HG02885 (cell line): ENCODE measurements at regions not wholly inside any gene's neighbourhood (a gene's known extent, or its start where the extent isn't known, plus 50 kb on each side); places are given as distances from the start of the nearest gene placed in this dataset.
"Not testable (repeated sequence)": the region's sequence is repeated elsewhere in the genome, so short reads cannot be mapped to it uniquely, and the experiment has no call there.

Experiments
- ATAC-seq: cut with Tn5 transposase; IDR thresholded peaks from one replicate; pipeline ENCODE4 v1.9.1; 2021; ENCODE audit warnings: mild to moderate bottlenecking; ENCODE audit not compliant: unreplicated experiment, poor library complexity

DNA sequence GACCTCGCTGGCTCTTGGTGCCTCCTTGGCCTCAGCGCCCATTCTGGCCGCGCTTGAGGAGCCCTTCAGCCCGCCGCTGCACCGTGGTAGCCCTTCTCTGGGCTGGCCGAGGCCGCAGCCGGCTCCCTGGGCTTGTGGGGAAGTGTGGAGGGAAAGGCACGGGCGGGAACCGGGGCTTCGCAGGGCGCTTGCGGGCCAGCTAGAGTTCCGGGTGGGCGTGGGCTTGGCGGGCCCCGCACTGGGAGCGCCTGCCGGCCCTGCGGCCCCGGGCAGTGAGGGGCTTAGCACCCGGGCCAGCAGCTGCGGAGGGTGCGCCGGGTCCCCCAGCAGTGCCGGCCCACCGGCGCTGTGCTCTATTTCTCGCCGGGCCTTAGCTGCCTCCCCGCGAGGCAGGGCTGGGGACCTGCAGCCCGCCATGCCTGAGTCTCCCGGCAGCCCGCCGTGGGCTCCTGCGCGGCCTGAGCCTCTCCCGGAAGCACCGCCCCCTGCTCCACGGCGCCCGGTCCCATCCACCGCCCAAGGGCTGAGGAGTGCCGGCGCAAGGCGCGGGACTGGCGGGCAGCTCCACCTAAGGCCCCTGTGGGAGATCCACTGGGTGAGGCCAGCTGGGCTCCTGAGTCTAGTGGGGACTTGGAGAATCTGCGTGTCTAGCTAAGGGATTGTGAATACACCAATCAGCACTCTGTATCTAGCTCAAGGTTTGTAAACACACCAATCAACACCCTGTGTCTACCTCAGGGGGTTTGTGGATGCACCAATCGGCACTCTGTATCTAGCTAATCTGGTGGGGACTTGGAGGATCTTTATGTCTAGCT is 141.1 kb downstream of the SLCO4C1 start:
- ATAC-seq, result not testable (repeated sequence)

DNA sequence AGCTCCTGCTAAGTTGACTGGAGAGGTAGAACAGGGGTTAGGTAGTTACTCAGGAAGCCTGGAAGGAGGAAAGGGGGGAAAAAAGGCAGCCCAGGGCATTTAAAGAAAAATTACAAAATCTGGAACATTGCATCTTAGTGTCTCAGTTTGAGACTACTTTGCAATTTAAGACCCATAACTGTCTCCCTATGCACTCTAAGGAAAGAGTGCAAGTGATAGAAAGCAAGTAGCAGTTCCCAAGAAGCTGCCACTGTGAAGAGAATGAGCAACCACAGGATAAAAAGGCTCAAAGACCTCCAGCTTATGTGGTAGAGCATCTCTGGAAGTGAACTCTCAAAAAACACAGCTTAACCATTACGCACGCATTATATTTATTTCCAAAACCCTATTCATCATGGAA is 141.8 kb downstream of the SLCO4C1 start:
- no peak for ATAC-seq

DNA sequence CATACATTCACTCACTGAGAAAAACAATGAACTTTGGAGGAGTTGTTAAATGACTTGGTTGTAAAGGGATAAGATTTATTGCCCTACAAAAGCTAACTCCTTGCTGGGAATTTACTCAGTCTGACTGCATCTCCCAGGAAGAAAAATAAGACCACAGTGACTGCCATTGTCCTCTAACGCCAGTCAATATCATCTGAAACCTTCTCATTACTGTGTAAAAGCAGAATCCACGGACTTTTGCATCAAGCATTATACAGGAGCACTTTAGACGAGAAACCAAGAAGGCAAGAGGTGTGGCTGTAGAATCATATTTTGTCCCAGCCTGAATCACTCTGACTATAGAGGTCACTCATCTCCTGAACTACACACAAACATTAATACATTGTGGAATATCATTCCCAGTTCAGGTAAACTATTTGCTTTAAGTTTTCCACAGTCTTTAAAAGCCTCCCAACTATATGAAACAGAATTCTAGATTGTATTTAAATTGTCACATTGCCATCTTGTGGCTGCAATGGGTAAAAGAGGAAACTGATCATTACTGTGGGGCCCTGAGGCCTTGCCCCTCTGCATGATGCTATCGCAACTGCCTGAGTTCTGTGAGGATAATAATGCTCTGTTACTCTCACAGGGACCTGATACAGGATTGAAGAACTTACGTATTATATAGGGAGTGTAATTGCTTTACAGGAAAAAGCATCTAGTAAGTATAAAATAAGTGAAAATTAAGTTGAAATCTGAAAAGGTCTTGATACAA is 142.9 kb downstream of the SLCO4C1 start:
- ATAC-seq, result peak; percentile 87

DNA sequence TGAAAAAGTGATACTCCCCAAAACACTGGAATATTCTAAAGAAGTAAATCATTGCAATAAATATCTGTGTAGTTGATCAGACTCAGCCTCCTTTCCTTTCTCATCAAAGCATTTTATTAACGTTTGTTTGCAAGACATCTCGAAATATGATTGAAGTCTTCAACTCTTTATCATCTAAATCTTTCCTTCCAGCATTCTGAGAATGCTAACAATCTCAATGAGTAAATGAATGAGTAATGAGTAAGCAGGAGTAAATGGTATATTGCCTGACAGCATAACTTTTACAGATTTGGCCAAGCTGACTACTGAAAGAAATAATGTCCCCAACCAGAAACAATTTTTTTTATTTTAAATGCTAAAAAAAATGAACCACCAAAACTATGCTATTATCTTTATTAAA is 157.1 kb downstream of the SLCO4C1 start:
- ATAC-seq, result no peak

- ATAC-seq, result no peak
These were observed 157.8 kb downstream of the SLCO4C1 start for GRCh38 chr5:102138243-102138653.

GRCh38 chr5:102130890-102131289 is 165.2 kb downstream of the SLCO4C1 start:
- no peak for ATAC-seq

DNA sequence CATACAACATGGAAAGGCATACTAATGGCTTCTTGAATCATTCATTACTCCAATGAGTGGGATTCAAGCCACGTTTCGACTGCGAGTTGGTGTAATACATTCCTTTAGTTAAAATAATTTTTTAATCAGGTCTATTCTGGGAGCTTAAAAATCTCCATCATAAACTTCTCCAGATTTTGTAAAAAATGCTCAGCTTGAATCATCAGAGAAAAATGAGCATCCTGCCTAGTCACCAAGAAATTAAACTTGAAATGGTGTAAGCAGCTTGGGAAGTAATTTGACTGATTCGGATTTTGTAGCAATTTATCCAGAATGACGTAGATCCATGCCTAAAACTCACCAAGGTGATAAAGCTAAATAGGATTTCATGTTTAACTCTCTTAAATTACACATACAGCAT is 165.7 kb downstream of the SLCO4C1 start:
- ATAC-seq, result no peak

DNA sequence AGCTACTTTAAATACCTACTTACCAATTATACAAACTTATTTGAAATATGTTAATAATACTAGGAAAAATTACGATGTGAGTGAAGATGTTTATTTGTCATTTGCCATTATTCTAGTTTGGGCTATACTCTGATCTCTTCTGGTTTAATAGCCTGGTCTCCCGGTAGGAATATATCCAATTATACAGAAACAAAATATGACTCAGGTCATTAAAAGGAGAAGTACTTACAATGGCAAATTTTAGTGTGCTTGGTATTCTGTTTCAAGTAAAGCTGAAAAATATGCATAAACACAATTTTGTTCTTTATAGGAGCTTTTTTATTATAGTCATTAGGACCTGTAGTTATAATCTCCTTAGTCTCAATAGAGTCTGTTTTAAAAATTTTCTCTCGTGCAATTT is 176.8 kb downstream of the SLCO4C1 start:
- ATAC-seq, result no peak

GRCh38 chr5:102115736-102116135 is 180.3 kb downstream of the SLCO4C1 start:
- no peak for ATAC-seq

DNA sequence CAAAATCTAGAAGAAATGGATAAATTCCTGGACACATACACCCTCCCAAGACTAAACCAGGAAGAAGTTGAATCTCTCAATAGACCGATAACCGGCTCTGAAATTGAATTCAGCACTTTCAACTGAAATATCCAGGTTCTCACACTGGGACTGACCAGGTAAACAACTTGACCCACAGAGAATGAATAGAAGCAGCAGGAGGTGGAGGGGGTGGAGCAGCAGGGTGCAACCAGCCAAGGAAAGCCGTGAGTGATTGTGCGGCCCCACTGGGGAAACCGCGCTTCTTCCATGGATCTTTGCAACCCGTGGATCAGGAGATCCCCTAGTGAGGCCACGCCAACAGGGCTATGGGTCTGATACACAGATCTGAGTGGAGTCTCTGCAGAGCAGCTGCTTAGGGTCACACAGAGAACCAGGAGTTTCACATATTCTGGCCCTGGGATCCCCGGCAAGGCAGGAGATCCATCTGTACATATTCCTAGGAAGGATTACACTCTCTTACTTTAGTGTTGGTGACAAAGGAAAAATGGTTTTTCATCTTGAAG is 181.5 kb downstream of the SLCO4C1 start:
- ATAC-seq, result no peak

GRCh38 chr5:102107865-102108264 is 188.2 kb downstream of the SLCO4C1 start:
- no peak for ATAC-seq

GRCh38 chr5:102106599-102106998 is 189.5 kb downstream of the SLCO4C1 start:
- ATAC-seq, result no peak

- ATAC-seq, result no peak
These were observed 196.2 kb downstream of the SLCO4C1 start for GRCh38 chr5:102099766-102100331.

- not testable (repeated sequence) for ATAC-seq
These were observed 197.0 kb downstream of the SLCO4C1 start for GRCh38 chr5:102099083-102099482.

DNA sequence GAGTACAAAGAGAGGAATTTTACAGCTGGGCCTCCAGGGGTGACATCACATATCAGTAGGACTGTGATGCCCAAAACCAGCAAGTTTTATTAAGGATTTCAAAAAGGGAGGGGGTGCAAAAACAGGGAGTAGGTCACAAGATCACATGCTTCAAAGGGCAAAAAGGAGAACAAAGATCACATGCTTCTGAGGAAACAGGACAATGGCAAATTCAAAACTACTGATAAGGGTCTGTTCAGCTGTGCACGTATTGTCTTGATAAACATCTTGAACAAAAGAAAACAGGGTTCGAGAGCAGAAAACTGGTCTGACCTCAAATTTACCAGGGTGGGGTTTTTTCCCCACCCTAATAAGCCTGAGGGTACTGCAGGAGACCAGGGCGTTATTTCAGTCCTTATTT is 197.5 kb downstream of the SLCO4C1 start:
- not testable (repeated sequence) for ATAC-seq

GRCh38 chr5:102090770-102091169 is 205.3 kb downstream of the SLCO4C1 start:
- peak; percentile 94 for ATAC-seq

DNA sequence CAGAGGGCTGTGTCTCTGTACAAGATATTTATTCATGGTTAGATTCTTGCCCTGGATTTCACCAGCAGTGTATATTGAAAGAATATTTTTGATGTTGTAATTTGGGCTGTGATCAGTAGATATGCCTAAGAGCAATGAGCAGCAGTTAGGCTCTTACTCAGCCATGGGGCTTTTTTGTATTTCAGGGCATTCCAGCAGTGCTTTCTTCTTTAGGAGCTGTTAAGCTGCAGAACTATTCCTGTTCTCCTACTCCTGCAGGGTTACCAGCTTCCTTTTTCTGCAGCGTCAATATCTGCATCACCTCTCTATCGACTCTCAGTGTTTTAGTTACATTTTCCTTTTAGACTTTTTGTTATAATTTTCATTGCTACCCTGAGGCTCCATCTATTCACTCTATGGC is 206.2 kb downstream of the SLCO4C1 start:
- no peak for ATAC-seq

GRCh38 chr5:102087906-102088305 is 208.2 kb downstream of the SLCO4C1 start:
- no peak for ATAC-seq

DNA sequence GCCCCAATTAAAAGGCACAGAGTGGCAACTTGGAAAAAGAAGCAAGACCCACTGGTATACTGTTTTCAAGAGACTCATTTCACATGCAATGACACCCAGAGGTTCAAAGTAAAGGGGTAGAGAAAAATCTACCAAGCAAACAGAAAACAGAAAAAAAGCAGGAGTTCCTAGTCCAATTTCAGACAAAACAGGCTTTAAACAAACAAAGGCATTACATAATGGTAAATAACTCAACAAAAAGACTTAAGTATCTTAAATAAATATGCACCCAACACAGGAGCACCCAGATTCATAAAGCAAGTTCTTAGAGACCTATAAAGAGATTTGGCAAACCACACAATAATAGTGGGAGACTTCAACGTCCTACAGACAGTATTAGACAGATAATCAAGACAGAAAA is 215.8 kb downstream of the SLCO4C1 start:
- no peak for ATAC-seq

GRCh38 chr5:102077920-102078319 is 218.2 kb downstream of the SLCO4C1 start:
- ATAC-seq, result no peak

DNA sequence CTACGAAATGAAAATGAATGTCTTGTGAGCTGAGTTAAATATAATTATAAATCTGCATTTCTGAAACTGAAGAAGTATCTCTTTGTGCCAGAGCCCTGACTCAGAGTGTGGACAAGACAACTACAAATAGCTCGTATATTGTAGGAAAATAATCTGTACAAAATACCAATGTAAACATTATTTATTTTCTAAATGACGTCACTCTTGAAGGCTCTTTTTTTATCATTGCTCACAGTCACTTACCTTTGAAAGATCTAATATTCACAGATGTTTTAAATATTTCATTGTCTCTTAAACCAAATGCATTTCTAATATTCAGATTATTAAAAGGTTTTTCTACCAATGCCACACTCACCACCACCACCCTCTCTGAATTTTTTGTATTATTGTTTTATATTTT is 226.1 kb downstream of the SLCO4C1 start:
- no peak for ATAC-seq
